Lower leg skin (tissue), 3 donors: ENCODE measurements at regions not wholly inside any gene's neighbourhood (a gene's known extent, or its start where the extent isn't known, plus 50 kb on each side); places are given as distances from the start of the nearest gene placed in this dataset.

Experiments used
- POLR2A ChIP-seq, 2 donors: fragments of 450-650 bp; IDR thresholded peaks; one replicate each; pipeline ENCODE4 v1.6.1; 2016 to 2017; ENCODE audit warnings: antibody characterized with exemption in 2 of 2, mild to moderate bottlenecking in 1 of 2, moderate library complexity in 1 of 2
- TF ChIP-seq, protein P1 (sequence below), 3 donors: fragments of 450-650 bp; IDR thresholded peaks; one replicate each; pipeline ENCODE4 v1.5.1; 2016; ENCODE audit warnings: antibody characterized with exemption in 3 of 3, mild to moderate bottlenecking in 3 of 3, moderate library complexity in 2 of 3

DNA sequence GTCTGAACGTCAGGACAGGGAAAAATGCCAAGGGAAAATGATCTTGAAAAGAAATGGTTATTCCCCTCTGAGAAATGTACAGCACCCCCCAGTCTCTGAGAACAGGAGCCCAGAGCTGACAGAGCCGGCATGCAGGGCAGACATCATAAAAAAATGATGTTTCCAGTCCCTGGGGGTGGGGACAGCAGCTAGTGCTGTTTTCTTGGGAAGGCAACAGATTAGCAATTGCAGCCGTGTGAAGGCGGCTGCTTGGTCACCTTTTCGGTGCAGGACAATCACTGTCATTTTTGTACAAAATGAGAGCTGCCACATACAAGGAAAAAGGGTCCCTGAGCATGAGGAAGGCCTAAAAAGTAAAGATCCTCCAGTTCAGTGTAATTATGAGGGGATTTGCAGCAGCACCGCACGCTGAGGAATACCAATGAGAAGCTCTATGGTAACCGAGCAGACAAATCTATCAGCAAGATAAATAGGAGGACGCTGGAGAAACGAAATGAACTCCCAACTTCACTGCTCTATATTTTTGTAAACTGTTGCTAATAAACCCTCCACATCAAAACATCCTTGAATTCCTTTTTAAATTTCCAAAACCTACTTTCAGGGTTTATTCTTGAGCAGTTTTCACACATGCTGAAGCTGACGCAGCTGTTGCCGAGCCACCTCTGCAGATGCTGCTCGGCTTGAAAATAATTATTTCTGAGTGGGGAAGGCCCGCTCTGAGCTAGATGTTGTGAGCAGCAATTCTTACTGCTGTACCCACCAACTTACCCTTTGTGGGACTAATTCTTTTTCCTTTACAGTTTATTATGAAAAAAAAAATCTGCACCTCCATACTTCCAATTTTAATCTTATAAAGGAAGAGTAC, 98.2 kb upstream of the NEBL start:
- TF ChIP-seq, protein P1, sequence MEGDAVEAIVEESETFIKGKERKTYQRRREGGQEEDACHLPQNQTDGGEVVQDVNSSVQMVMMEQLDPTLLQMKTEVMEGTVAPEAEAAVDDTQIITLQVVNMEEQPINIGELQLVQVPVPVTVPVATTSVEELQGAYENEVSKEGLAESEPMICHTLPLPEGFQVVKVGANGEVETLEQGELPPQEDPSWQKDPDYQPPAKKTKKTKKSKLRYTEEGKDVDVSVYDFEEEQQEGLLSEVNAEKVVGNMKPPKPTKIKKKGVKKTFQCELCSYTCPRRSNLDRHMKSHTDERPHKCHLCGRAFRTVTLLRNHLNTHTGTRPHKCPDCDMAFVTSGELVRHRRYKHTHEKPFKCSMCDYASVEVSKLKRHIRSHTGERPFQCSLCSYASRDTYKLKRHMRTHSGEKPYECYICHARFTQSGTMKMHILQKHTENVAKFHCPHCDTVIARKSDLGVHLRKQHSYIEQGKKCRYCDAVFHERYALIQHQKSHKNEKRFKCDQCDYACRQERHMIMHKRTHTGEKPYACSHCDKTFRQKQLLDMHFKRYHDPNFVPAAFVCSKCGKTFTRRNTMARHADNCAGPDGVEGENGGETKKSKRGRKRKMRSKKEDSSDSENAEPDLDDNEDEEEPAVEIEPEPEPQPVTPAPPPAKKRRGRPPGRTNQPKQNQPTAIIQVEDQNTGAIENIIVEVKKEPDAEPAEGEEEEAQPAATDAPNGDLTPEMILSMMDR (IDR thresholded peaks at IDR 0.05): no peak
- TF ChIP-seq POLR2A (IDR thresholded peaks at IDR 0.05): no peak
